GM18498 (cell line): ENCODE measurements at regions not wholly inside any gene's neighbourhood (a gene's known extent, or its start where the extent isn't known, plus 50 kb on each side); places are given as distances from the start of the nearest gene placed in this dataset.
A peak's percentile ranks its signal among the peaks of the same experiment; 100 is the strongest.
"Not testable (repeated sequence)": the region's sequence is repeated elsewhere in the genome, so short reads cannot be mapped to it uniquely, and the experiment has no call there.

Experiments
- ATAC-seq: cut with Tn5 transposase; IDR thresholded peaks from one replicate; pipeline ENCODE4 v1.9.1; 2021; ENCODE audit warnings: mild to moderate bottlenecking, moderate library complexity; ENCODE audit not compliant: unreplicated experiment

- peak; percentile 85 for ATAC-seq
These were observed 84.0 kb upstream of the BMP2K start for GRCh38 chr4:78691971-78692821.

DNA sequence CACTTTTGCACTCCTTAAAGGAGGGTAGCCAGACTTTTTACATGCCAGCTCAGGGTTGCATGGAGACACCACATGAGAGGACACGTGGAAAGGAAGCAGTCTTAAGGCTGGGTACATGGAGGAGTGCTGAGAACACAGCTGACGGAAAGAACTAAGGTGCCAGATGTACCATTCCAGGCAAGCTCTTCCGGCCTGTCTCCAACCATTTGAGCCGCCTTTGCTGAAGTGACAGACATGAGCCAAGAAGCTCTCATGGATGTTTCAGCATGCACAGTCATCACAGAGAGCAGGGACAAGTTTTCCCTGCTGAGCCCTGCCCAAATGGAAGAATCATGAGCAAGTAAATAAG, 83.4 kb upstream of the BMP2K start:
- ATAC-seq, result no peak

DNA sequence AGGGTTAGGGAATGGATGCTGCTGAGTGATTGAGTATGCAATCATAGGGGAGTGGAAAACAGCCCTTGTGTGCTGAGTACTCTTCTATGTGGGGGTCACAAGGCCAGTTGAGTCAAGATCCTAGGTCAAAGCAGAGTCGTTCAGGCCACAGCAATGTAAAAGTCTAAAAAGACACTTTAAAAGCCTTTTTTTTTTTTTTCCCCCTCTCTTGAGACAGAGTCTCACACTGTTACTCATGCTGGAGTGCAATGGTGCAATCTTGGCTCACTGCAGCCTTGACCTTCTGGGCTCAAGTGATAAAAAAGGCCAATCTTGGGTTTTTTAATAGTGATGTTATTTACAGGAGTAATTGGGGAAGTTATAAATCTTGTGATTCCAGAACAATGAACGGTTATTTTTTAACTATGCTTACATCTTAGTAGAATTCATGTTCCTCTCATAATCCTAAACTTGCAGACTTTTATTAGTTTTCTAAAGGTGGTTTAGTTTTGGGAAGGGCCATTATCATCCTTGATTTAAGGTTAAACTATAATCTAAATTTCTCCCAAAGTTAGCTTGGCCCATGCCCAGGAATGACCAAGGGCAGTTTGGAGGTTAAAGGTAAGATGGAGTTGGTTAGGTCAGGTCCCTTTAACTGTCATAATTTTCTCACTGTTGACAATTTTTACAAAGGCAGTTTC, 82.2 kb upstream of the BMP2K start:
- ATAC-seq, result no peak

DNA sequence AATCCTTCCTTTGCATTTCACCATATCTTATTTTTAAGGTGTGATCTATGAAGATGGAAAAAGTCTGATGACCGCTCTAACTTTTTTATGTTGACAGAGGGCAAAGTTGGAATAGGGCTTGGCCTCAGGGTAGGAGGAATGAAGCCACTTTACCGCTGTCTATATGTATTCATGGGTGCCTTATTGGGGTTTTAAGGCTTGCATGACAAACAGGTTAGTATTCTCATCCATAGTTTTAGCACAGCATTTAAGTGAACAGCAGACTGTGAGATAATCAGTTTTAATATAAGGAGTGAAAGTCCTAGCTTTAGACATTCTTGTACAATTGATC, 81.7 kb upstream of the BMP2K start:
- ATAC-seq, result no peak

GRCh38 chr4:78695910-78696309, 80.2 kb upstream of the BMP2K start:
- no peak for ATAC-seq

GRCh38 chr4:78703079-78703478, 73.1 kb upstream of the BMP2K start:
- no peak for ATAC-seq

GRCh38 chr4:78704317-78704716, 71.8 kb upstream of the BMP2K start:
- ATAC-seq, result no peak

- ATAC-seq, result no peak
These were observed 71.0 kb upstream of the BMP2K start for GRCh38 chr4:78704981-78705683.

GRCh38 chr4:78706302-78706701, 69.8 kb upstream of the BMP2K start:
- ATAC-seq, result no peak

DNA sequence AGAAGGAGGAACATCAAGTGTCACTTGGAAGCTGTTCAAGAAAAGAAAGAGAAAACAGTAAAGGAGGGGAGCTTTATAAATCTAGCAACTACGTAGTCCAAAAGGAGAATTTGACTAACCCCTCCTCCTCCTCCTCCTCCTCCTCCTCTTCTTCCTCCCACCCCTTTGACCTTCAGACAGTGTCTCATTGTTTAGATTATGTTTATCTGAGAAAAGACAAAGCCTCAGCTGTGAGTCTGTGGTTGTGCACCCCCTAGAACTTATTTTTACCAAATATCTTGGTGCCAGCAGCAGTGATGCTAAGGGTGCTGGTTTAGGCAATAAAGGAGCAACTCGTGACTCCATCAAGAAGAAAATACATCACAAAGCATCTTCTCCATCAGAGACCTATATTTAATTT, 68.9 kb upstream of the BMP2K start:
- peak; percentile 45 for ATAC-seq

GRCh38 chr4:78707793-78708192, 68.4 kb upstream of the BMP2K start:
- ATAC-seq, result peak; percentile 65

DNA sequence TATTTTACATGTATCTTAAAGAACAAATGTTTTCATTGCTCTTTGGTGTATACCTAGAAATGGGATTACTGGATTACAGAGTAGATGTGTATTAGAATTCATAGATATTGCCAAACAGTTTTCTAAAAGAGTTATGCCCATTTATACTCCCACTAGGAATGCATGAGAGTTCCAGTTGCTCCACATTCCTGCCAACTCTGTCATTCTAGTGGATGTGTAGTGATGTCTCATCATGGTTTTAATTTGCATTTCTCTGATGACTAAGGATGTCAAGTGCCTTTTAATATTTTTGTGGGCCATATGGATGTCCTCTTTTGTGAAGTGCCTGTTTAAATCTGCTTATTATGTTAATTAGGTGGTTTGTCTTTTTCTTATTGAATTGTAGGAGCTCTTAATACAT, 65.6 kb upstream of the BMP2K start:
- no peak for ATAC-seq

- no peak for ATAC-seq
These were observed 64.5 kb upstream of the BMP2K start for GRCh38 chr4:78711676-78712075.

DNA sequence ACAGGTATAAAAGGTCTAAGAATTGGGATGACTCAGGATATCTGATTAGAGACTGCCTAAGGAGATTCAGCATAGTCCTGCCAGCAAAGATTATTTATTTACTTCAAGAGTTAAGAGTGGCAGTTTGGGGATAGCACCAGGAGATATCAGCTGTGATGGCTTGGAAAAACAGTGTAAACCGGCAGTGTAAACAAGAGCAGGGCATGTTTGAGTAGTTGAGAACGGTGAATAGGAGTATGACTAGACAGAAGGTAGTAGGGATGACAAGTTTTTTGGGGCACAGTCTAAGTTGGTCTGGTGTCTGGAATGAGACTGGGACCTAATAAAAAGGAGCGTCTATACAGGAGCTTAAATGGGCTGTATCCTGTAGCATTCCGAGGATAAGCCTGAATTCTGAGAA, 61.6 kb upstream of the BMP2K start:
- ATAC-seq, result not testable (repeated sequence)

GRCh38 chr4:78715372-78715771, 60.8 kb upstream of the BMP2K start:
- not testable (repeated sequence) for ATAC-seq

- ATAC-seq, result not testable (repeated sequence)
These were observed 58.4 kb upstream of the BMP2K start for GRCh38 chr4:78717712-78718111.

DNA sequence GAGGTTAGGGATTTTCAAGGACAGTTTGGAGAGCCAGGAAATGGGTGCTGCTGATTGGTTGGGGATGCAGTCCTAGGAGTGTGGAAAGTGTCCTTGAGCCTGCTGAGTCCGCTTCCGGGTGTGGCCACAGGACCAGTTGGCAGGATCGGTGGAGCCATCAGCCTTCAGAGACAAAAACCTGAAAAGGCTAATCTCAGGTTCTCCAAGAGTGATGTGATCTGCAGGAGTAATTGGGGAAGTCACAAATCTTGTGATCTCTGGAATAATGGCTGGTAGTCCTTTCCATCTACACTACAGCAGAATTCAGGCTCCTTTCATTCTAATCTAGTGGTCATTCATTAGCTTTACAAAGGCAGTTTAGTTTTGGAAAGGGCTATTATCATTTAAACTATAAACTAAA, 55.9 kb upstream of the BMP2K start:
- no peak for ATAC-seq

DNA sequence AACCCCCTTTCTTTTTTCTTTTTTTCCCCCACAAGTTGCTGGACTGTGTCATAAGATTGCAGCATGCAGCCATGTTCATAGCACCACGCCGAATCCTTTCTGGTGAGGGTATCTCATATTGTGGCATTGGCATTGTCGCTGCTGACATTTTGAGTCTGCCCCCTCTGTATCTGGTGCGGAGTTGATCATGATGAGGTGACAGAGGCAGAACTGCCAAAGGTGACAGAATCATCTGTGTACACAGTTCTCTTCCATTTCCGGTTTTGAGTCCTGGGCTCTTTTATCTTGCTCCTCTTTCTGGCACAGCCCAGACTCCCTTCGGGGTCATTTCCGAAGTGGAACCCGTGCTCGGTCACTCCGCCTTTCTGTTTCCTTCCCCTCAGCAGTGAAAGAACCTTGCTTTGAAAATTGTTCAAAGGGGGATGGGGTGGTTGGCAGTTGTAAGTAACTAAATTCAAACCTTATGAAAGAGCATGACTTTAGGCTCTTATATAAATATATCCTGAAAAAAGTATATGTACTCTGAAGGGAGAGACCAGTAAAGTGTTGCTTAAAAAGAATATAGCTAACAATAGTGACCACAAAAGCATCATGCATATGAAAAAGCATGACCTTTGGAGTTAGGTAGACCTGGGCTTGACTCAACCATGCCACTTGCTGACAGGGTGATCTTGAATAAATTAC, 55.0 kb upstream of the BMP2K start:
- peak; percentile 90 for ATAC-seq

GRCh38 chr4:78721747-78722146, 54.4 kb upstream of the BMP2K start:
- no peak for ATAC-seq

DNA sequence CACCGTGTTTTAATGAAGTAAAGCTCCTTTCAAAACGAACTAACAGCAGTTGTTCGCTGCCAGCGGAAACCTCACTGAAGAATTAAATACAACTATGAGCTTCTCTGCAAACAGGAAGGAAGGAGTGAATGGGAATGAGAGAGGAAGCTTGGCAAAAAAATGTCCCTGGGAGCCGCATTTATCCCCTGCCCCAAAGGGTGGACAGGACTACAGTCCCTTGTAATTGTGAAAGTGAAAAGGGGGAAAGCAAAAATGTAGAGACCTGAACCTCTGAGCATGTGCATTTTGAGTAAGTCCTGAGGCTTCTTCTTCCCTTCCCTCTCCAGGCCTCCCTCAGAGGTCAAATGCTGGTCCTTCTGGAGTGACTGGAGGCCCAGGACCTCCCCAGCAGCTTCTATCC, 53.8 kb upstream of the BMP2K start:
- no peak for ATAC-seq

DNA sequence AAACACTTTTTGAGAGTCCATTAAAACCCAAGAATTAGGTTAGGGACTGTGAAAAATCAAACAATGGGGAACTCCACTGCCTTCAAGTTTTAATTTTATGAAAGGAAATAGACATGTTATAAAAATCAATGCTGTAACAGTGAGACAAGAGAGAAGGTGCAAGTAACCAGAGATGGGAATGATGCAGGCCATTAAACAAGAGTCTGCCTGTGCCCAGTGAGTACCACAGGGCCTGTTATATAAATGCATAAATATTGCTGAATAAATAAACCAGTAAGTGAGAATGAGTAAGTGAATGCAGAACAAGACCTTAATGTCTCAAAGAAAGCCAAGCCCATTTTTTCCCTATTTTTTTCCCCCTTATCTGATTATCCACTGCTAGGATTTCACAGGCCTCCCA, 53.3 kb upstream of the BMP2K start:
- no peak for ATAC-seq
